HFFc6 (cell line): ENCODE measurements at regions not wholly inside any gene's neighbourhood (a gene's known extent, or its start where the extent isn't known, plus 50 kb on each side); places are given as distances from the start of the nearest gene placed in this dataset.

ENCODE experiments used
- DNase-seq: peaks from one replicate; pipeline ENCODE4 v3.0.0-alpha.2; 2018
- H3K27ac Mint-ChIP-seq: 2 replicates; pipeline ENCODE4 v1.8.0; 2020; ENCODE audit warnings: mild to moderate bottlenecking, mixed read lengths
- H3K27me3 Mint-ChIP-seq: 2 replicates; pipeline ENCODE4 v1.8.0; 2021; ENCODE audit warnings: mild to moderate bottlenecking, moderate library complexity, mixed read lengths; ENCODE audit not compliant: insufficient read depth
- H3K36me3 Mint-ChIP-seq: 2 replicates; pipeline ENCODE4 v1.8.0; 2021; ENCODE audit warnings: low read depth, mixed read lengths
- H3K4me1 Mint-ChIP-seq: 2 replicates; pipeline ENCODE4 v1.8.0; 2020; ENCODE audit warnings: low read depth, mixed read lengths
- H3K4me3 Mint-ChIP-seq: 2 replicates; pipeline ENCODE4 v1.8.0; 2020; ENCODE audit warnings: mild to moderate bottlenecking, moderate library complexity, mixed read lengths
- H3K9me3 Mint-ChIP-seq: 2 replicates; pipeline ENCODE4 v1.8.0; 2020; ENCODE audit warnings: mild to moderate bottlenecking, mixed read lengths
- CTCF ChIP-seq: fragments of 200-600 bp; sonication (generic); IDR thresholded peaks from 2 replicates; pipeline ENCODE4 v1.5.0; 2021; ENCODE audit warnings: antibody characterized with exemption, mild to moderate bottlenecking

GRCh38 chr9:89939626-89940292 is 334.9 kb downstream of the GADD45G start:
- no peak for TF ChIP-seq CTCF
- no peaks in the 10 kb centered on the region for H3K36me3 Mint-ChIP-seq
- no peak for DNase-seq
- no peak overlapping the region for H3K27ac Mint-ChIP-seq
- H3K4me1 Mint-ChIP-seq = no peaks in the 10 kb centered on the region
- peaks cover 5% of the 10 kb centered on the region for H3K27me3 Mint-ChIP-seq
- H3K9me3 Mint-ChIP-seq = peaks cover 72% of the 10 kb centered on the region
- H3K4me3 Mint-ChIP-seq = no peak overlapping the region

GRCh38 chr9:89940625-89941024 is 335.8 kb downstream of the GADD45G start:
- Mint-ChIP-seq H3K4me3 (no peak overlapping the region), H3K9me3 (peaks cover 70% of the 10 kb centered on the region), H3K36me3 (no peaks in the 10 kb centered on the region), H3K27me3 (peaks cover 5% of the 10 kb centered on the region), H3K27ac (no peak overlapping the region), H3K4me1 (no peaks in the 10 kb centered on the region)
- no peak for TF ChIP-seq CTCF
- no peak for DNase-seq

GRCh38 chr9:89941875-89942274 is 337.1 kb downstream of the GADD45G start:
- no peaks in the 10 kb centered on the region for H3K4me1 Mint-ChIP-seq
- TF ChIP-seq CTCF = no peak
- peaks cover 67% of the 10 kb centered on the region for H3K9me3 Mint-ChIP-seq
- H3K27ac Mint-ChIP-seq = no peak overlapping the region
- H3K36me3 Mint-ChIP-seq = no peaks in the 10 kb centered on the region
- H3K27me3 Mint-ChIP-seq = peaks cover 5% of the 10 kb centered on the region
- no peak for DNase-seq
- H3K4me3 Mint-ChIP-seq = no peak overlapping the region

GRCh38 chr9:89942643-89943042 is 337.8 kb downstream of the GADD45G start:
- H3K27me3 Mint-ChIP-seq = peaks cover 5% of the 10 kb centered on the region
- H3K9me3 Mint-ChIP-seq = peaks cover 68% of the 10 kb centered on the region
- H3K27ac Mint-ChIP-seq = no peak overlapping the region

GRCh38 chr9:89943309-89943708 is 338.5 kb downstream of the GADD45G start:
- Mint-ChIP-seq H3K27me3 (peaks cover 5% of the 10 kb centered on the region), H3K4me1 (no peaks in the 10 kb centered on the region), H3K9me3 (peaks cover 73% of the 10 kb centered on the region), H3K4me3 (no peak overlapping the region), H3K27ac (no peak overlapping the region), H3K36me3 (no peaks in the 10 kb centered on the region)
- TF ChIP-seq CTCF = no peak
- DNase-seq = no peak

More at GRCh38 chr9:89942643-89943042, 337.8 kb downstream of the GADD45G start:
- no peaks in the 10 kb centered on the region for H3K4me1 Mint-ChIP-seq
- DNase-seq = no peak
- no peak for TF ChIP-seq CTCF
- H3K4me3 Mint-ChIP-seq = no peak overlapping the region
- H3K36me3 Mint-ChIP-seq = no peaks in the 10 kb centered on the region
